ENCODE measurements at regions not wholly inside any gene's neighbourhood (a gene's known extent, or its start where the extent isn't known, plus 50 kb on each side); places are given as distances from the start of the nearest gene placed in this dataset.

DNA sequence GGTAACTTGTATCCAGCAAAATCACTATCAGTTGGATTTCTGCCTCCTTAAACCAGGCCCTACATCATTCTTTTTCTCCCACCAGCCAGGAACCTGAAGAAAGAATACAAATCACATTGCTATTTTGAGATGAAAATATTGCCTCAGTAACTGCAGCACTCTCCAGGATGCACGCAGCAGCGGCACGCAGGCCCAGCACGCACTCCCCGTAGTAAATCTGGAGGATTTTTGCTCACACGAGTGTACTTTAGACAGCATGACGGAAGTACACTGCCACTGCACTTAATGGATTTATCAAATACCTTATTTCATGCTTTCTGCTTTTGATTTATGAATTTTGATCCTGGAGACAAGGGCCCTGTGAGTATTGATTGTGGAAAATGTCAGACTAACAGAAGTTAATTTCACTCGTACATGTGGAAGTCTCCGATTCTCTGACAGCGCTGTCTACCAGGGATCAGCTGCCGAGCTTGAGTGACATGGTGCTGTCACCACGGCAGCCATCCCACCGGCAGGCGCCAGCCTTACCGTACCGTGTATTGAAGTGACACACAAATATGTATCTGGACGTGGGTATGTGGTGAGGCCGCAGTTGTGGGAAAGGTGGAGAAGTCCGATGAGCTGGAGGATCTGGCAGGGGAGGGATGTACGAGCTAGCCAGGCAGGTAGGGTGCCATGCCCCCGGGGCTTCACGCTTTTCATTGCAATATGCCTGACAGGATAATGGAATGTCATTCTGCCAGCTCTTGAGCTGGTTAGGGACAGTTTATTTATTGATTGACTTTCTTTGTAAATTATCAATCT is 863.7 kb downstream of the GALR1 start:
- H3K4me3 ChIP-seq, result no peak overlapping the region
- intact Hi-C loops (cut with DNase I), result no loop called here
- H3K27ac ChIP-seq, result no peak overlapping the region
- no peaks in the 10 kb centered on the region for H3K4me1 ChIP-seq
- no peak for DNase-seq (ENCODE audit: extremely low spot score in 2 of 2)
- H3K36me3 ChIP-seq, result no peaks in the 10 kb centered on the region
- no peaks in the 10 kb centered on the region for H3K9me3 ChIP-seq
- H3K27me3 ChIP-seq, result no peaks in the 10 kb centered on the region
- TF ChIP-seq POLR2AphosphoS5 (IDR thresholded peaks at IDR 0.05; ENCODE audit: insufficient read depth in 1 of 2, low read depth in 1 of 2) (no peak), POLR2A (IDR thresholded peaks at IDR 0.05) (no peak)
- TF ChIP-seq, protein P1, sequence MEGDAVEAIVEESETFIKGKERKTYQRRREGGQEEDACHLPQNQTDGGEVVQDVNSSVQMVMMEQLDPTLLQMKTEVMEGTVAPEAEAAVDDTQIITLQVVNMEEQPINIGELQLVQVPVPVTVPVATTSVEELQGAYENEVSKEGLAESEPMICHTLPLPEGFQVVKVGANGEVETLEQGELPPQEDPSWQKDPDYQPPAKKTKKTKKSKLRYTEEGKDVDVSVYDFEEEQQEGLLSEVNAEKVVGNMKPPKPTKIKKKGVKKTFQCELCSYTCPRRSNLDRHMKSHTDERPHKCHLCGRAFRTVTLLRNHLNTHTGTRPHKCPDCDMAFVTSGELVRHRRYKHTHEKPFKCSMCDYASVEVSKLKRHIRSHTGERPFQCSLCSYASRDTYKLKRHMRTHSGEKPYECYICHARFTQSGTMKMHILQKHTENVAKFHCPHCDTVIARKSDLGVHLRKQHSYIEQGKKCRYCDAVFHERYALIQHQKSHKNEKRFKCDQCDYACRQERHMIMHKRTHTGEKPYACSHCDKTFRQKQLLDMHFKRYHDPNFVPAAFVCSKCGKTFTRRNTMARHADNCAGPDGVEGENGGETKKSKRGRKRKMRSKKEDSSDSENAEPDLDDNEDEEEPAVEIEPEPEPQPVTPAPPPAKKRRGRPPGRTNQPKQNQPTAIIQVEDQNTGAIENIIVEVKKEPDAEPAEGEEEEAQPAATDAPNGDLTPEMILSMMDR (IDR thresholded peaks at IDR 0.05), result no peak

DNA sequence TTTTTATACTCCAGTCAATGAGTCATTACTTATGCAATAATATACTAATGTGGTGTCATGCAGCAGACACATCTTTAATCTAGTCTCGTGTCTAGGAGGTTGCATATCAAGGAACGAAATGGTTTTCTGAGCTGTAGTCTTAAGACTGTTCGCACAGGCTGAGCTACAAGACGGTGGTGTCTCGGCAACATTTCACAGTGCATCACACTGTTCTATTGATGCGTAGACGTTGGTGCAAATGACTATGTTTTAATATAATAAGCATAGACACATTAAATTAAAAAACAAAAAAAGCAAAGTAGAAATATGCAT is 864.2 kb downstream of the GALR1 start:
- intact Hi-C loops (cut with DNase I), result no loop called here
- Histone ChIP-seq H3K27me3 (no peaks in the 10 kb centered on the region), H3K4me1 (no peaks in the 10 kb centered on the region), H3K9me3 (no peaks in the 10 kb centered on the region), H3K36me3 (no peaks in the 10 kb centered on the region), H3K27ac (no peak overlapping the region), H3K4me3 (no peak overlapping the region)
- DNase-seq (ENCODE audit: extremely low spot score in 2 of 2), result no peak
- no peak for TF ChIP-seq POLR2AphosphoS5 (IDR thresholded peaks at IDR 0.05; ENCODE audit: insufficient read depth in 1 of 2, low read depth in 1 of 2)
- no peak for TF ChIP-seq POLR2A (IDR thresholded peaks at IDR 0.05)
- TF ChIP-seq, protein P1 (IDR thresholded peaks at IDR 0.05), result no peak

DNA sequence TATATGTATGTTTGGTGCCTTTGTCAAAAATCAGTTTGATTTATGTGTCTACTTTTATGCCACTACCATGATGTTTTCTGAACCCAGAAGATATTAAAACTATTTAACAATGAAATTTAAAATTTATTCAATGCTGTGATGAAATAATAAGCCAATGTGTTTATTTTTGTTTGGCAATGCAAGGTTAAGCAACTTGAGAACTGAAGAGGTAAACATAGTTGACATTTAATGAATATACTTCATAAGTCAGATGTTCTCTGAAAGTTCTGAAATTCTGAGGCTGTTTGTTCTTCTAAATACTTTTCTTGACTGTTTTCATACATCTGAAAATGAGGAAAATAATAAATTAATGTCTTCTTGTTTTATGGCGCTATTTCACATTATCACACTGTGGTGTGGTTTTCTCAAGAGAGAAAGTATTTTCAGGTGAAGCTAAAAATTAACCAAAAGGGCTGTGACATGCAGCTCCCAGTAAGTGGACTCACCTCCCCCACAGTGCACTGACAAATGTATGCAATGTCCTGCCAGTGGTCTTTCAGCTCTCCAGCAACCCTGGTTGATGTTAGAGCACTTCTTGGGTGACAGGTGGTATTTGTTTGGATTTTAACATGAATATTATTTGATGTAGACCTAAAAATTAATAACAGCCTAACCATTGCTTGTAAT is 863.6 kb upstream of the SALL3 start:
- TF ChIP-seq, protein P1 (IDR thresholded peaks at IDR 0.05), result no peak
- TF ChIP-seq POLR2AphosphoS5 (IDR thresholded peaks at IDR 0.05; ENCODE audit: insufficient read depth in 1 of 2, low read depth in 1 of 2) (no peak), POLR2A (IDR thresholded peaks at IDR 0.05) (no peak)
- H3K9me3 ChIP-seq, result no peaks in the 10 kb centered on the region
- no peaks in the 10 kb centered on the region for H3K27me3 ChIP-seq
- no peak overlapping the region for H3K27ac ChIP-seq
- no peak overlapping the region for H3K4me3 ChIP-seq
- intact Hi-C loops (cut with DNase I), result no loop called here
- H3K36me3 ChIP-seq, result no peaks in the 10 kb centered on the region
- H3K4me1 ChIP-seq, result no peaks in the 10 kb centered on the region
- no peak for DNase-seq (ENCODE audit: extremely low spot score in 2 of 2)

DNA sequence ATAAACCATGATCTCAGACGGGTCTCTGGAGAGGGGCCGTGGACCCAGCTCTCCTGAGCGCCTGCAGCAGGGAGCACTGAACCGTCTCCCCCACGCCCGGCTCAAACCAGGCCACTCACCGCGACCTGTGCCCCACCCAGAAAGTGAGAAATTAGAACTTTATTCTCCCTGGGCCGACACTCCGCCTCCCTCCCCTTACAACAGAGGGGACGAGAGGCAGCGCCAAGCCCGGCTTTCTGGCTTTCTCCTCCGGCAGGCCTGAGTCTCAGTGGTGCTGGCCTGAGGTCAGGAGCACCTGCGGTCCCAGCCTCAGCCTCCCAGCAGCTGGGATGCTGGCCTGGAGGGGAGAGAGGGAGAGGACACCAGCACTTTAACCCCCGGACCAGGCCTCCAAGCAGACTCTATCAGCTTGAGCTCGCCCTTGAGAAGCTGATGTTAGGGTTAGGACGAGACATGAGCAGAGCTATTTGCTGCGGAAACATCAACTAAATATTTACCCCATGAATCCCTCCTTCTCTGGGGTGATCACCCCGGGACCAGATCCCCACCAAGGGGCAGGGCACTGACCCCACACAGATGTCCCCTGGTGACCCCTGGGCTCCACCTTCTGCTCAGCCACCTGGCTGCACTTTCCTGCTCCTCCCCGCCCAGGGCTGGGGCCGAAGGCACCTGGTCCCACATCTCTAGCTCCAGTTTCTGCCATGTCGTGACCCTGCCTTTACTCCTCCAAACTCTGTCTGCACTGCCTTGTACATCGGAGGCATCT is 856.3 kb upstream of the SALL3 start:
- TF ChIP-seq POLR2A (IDR thresholded peaks at IDR 0.05), result no peak
- TF ChIP-seq POLR2AphosphoS5 (IDR thresholded peaks at IDR 0.05; ENCODE audit: insufficient read depth in 1 of 2, low read depth in 1 of 2), result no peak
- TF ChIP-seq, protein P1 (IDR thresholded peaks at IDR 0.05), result no peak
- Histone ChIP-seq H3K4me1 (no peaks in the 10 kb centered on the region), H3K36me3 (no peaks in the 10 kb centered on the region), H3K4me3 (no peak overlapping the region), H3K9me3 (no peaks in the 10 kb centered on the region), H3K27ac (no peak overlapping the region), H3K27me3 (no peaks in the 10 kb centered on the region)
- intact Hi-C loops (cut with DNase I), result no loop called here
- peak in 1 of 2 donors; percentile 64 for DNase-seq (ENCODE audit: extremely low spot score in 2 of 2)

Data from vagina (tissue), 2 donors.